OCI-LY3 (cell line): ENCODE measurements at regions not wholly inside any gene's neighbourhood (a gene's known extent, or its start where the extent isn't known, plus 50 kb on each side); places are given as distances from the start of the nearest gene placed in this dataset.

Source experiments
- H2AFZ ChIP-seq: fragments of 200-600, 300-600 bp; shearing (Covaris generic); 2 replicates; pipeline ENCODE4 v1.6.0; 2014; ENCODE audit warnings: antibody characterized with exemption, low read depth, low read length
- H3K27ac ChIP-seq: fragments of 200-600, 300-600 bp; sonication (generic); 2 replicates; pipeline ENCODE4 v1.5.1; 2014; ENCODE audit warnings: mild to moderate bottlenecking, low read length, moderate library complexity, mixed read lengths
- H3K27me3 ChIP-seq: fragments of 200-600, 300-600 bp; sonication (generic); 2 replicates; pipeline ENCODE4 v1.6.1; 2014; ENCODE audit warnings: low read depth, low read length, mixed read lengths
- H3K36me3 ChIP-seq: fragments of 200-600, 300-600 bp; sonication (generic); replicated peaks from 2 replicates; pipeline ENCODE3; 2014; ENCODE audit warnings: low read depth, low read length, mixed read lengths
- H3K4me1 ChIP-seq: fragments of 300-600, 200-600 bp; sonication (generic); 2 replicates; pipeline ENCODE4 v1.6.1; 2014; ENCODE audit warnings: low read length, mixed read lengths
- H3K4me2 ChIP-seq: fragments of 200-600, 300-600 bp; sonication (generic); 2 replicates; pipeline ENCODE4 v1.6.1; 2014; ENCODE audit warnings: low read length, mixed read lengths
- H3K4me3 ChIP-seq: fragments of 300-600, 200-600 bp; sonication (generic); 2 replicates; pipeline ENCODE4 v1.5.1; 2014; ENCODE audit warnings: antibody characterized with exemption, mild to moderate bottlenecking, low read length, moderate library complexity
- H3K79me2 ChIP-seq: fragments of 300-600, 200-600 bp; shearing (Covaris generic); 2 replicates; pipeline ENCODE4 v1.6.1; 2014; ENCODE audit warnings: mild to moderate bottlenecking, low read length, mixed read lengths
- H3K9ac ChIP-seq: fragments of 300-600, 200-600 bp; shearing (Covaris generic); 2 replicates; pipeline ENCODE4 v1.6.0; 2014; ENCODE audit warnings: mild to moderate bottlenecking, low read length, moderate library complexity
- H3K9me3 ChIP-seq: fragments of 200-600, 300-600 bp; shearing (Covaris generic); 2 replicates; pipeline ENCODE4 v1.6.1; 2014; ENCODE audit warnings: low read length, mixed read lengths; ENCODE audit not compliant: insufficient read depth
- H4K20me1 ChIP-seq: fragments of 200-600, 300-600 bp; sonication (generic); 2 replicates; pipeline ENCODE4 v1.6.1; 2016; ENCODE audit warnings: low read length, mixed read lengths; ENCODE audit not compliant: insufficient read depth
- EZH2phosphoT487 ChIP-seq: fragments of 200-600 bp; shearing (Covaris generic); IDR thresholded peaks from 2 replicates; pipeline ENCODE4 v1.6.1; 2018; ENCODE audit warnings: antibody characterized with exemption, mixed run types, low read depth
- TF ChIP-seq, protein P1 (sequence below): fragments of 200-600, 300-600 bp; sonication (generic); IDR thresholded peaks from 2 replicates; pipeline ENCODE4 v1.5.1; 2014; ENCODE audit warnings: antibody characterized with exemption, low read length, low read depth

DNA sequence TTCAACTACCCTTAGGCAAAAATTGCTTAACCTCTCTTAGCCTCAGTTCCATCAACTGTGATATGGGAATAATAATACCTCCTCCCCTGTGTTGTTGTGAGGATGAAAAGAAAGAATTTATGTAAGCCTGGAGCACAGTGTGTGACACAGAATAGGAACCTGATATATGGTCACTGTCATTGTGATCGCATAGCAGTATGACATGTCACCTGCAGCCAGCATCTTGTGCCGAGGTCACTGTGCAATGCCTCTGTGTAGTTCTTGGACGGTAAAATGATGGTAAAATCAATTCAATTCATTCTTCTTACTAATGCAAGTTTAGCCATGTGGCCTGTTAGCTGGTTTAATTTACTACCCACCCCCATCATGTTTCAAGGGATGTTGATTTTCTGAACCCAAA, 54.6 kb upstream of the GPR158 start:
- H3K27me3 ChIP-seq, result no peaks in the 10 kb centered on the region
- H3K36me3 ChIP-seq, result no peaks in the 10 kb centered on the region
- no peaks in the 10 kb centered on the region for H3K9me3 ChIP-seq
- TF ChIP-seq, protein P1, sequence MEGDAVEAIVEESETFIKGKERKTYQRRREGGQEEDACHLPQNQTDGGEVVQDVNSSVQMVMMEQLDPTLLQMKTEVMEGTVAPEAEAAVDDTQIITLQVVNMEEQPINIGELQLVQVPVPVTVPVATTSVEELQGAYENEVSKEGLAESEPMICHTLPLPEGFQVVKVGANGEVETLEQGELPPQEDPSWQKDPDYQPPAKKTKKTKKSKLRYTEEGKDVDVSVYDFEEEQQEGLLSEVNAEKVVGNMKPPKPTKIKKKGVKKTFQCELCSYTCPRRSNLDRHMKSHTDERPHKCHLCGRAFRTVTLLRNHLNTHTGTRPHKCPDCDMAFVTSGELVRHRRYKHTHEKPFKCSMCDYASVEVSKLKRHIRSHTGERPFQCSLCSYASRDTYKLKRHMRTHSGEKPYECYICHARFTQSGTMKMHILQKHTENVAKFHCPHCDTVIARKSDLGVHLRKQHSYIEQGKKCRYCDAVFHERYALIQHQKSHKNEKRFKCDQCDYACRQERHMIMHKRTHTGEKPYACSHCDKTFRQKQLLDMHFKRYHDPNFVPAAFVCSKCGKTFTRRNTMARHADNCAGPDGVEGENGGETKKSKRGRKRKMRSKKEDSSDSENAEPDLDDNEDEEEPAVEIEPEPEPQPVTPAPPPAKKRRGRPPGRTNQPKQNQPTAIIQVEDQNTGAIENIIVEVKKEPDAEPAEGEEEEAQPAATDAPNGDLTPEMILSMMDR, result no peak
- TF ChIP-seq EZH2phosphoT487, result no peak
- no peaks in the 10 kb centered on the region for H4K20me1 ChIP-seq
- H3K4me2 ChIP-seq, result no peak overlapping the region
- no peaks in the 10 kb centered on the region for H3K79me2 ChIP-seq
- H2AFZ ChIP-seq, result no peak overlapping the region
- H3K9ac ChIP-seq, result no peak overlapping the region
- H3K4me3 ChIP-seq, result no peak overlapping the region
- no peak overlapping the region for H3K27ac ChIP-seq
- H3K4me1 ChIP-seq, result no peaks in the 10 kb centered on the region
